Smooth muscle cell (in vitro differentiated cells): ENCODE measurements at regions not wholly inside any gene's neighbourhood (a gene's known extent, or its start where the extent isn't known, plus 50 kb on each side); places are given as distances from the start of the nearest gene placed in this dataset.

Experiments used
- DNase-seq: peaks from one replicate; lab custom pipeline; 2025; ENCODE audit not compliant: unreplicated experiment; lab: John Stamatoyannopoulos, UW
- H2AFZ ChIP-seq: fragments of 200-600 bp; sonication (generic); 2 replicates; pipeline ENCODE4 v1.6.0; 2016; ENCODE audit warnings: antibody characterized with exemption, low read depth, mild to moderate bottlenecking
- H3F3A ChIP-seq: fragments of 200-600 bp; sonication (generic); 2 replicates; pipeline ENCODE4 v1.6.0; 2017; ENCODE audit warnings: antibody characterized with exemption, low read depth
- H3K27ac ChIP-seq: fragments of 200-600 bp; sonication (generic); 2 replicates; pipeline ENCODE4 v1.5.1; 2016; ENCODE audit warnings: low read depth, mild to moderate bottlenecking
- H3K27me3 ChIP-seq: fragments of 200-600 bp; sonication (generic); 2 replicates; pipeline ENCODE4 v1.6.1; 2016; ENCODE audit warnings: low read depth, mild to moderate bottlenecking
- H3K36me3 ChIP-seq: fragments of 200-600 bp; sonication (generic); 2 replicates; pipeline ENCODE4 v1.5.1; 2016; ENCODE audit warnings: low read depth
- H3K4me1 ChIP-seq: fragments of 200-600 bp; sonication (generic); 2 replicates; pipeline ENCODE4 v1.5.1; 2016; ENCODE audit warnings: low read depth
- H3K4me2 ChIP-seq: fragments of 200-600 bp; sonication (generic); 2 replicates; pipeline ENCODE4 v1.6.0; 2016; ENCODE audit warnings: mild to moderate bottlenecking
- H3K4me3 ChIP-seq: fragments of 200-600 bp; sonication (generic); 2 replicates; pipeline ENCODE4 v1.5.1; 2016; ENCODE audit warnings: mild to moderate bottlenecking
- H3K79me2 ChIP-seq: fragments of 200-600 bp; sonication (generic); 2 replicates; pipeline ENCODE4 v1.6.0; 2016; ENCODE audit warnings: low read depth, mild to moderate bottlenecking
- H3K9ac ChIP-seq: fragments of 200-600 bp; sonication (generic); 2 replicates; pipeline ENCODE4 v1.6.0; 2016; ENCODE audit warnings: low read depth
- H3K9me3 ChIP-seq: fragments of 200-600 bp; sonication (generic); replicated peaks from 2 replicates; pipeline ENCODE4 v1.5.1; 2016; ENCODE audit warnings: low read depth
- H4K20me1 ChIP-seq: fragments of 200-600 bp; sonication (generic); 2 replicates; pipeline ENCODE4 v1.6.0; 2016; ENCODE audit warnings: low read depth
- WGBS: methylation state at CpG from one replicate; pipeline ENCODE4 v1.1.7; 2016; ENCODE audit warnings: low lambda C conversion rate; 5-methylcytosine and 5-hydroxymethylcytosine counted together
- TF ChIP-seq, protein P1 (sequence below): fragments of 200-600 bp; sonication (generic); IDR thresholded peaks from 2 replicates; pipeline ENCODE4 v1.5.1; 2017; ENCODE audit warnings: borderline replicate concordance, mild to moderate bottlenecking, antibody characterized with exemption; ENCODE audit not compliant: insufficient read depth, poor library complexity, severe bottlenecking

DNA sequence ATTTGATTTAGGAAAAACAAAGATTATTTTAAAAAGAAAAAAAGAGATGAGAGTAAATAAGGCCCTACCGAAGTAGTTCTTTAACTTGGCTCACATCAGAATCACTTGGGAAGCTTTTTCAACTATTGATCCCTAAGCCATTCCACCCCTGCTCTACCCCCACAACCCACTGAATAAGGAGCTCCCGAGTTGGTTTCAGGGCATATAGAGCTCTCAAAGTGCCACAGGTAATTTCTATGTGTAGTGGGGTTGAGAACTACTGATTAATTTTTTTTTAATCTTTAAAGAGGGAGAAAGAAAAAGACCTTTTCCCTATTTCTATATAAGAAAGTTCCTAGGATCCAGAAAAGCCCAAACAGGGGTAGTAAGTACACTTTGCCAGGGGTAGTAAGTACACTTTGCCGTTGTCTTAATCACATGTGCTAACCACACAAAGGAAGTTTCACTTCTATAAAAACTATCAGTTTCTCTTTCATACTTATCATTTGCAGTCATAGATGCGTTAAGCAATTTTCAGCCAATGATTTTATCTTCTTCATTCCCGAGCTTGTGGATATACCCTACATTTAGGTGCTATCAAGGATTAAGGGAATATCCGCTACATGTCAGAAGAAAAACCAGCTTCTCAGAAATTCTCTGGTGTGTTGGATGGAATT is 108.4 kb upstream of the ZC3H12C start:
- H4K20me1 ChIP-seq = no peaks in the 10 kb centered on the region
- no peaks in the 10 kb centered on the region for H3K9me3 ChIP-seq
- no peaks in the 10 kb centered on the region for H3K79me2 ChIP-seq
- H3F3A ChIP-seq = no peaks in the 10 kb centered on the region
- WGBS = 71% methylated on average over 6 of the region's 6 CpGs
- H3K27ac ChIP-seq = no peak overlapping the region
- H3K4me1 ChIP-seq = no peaks in the 10 kb centered on the region
- H3K9ac ChIP-seq = no peak overlapping the region
- no peak for DNase-seq
- TF ChIP-seq, protein P1, sequence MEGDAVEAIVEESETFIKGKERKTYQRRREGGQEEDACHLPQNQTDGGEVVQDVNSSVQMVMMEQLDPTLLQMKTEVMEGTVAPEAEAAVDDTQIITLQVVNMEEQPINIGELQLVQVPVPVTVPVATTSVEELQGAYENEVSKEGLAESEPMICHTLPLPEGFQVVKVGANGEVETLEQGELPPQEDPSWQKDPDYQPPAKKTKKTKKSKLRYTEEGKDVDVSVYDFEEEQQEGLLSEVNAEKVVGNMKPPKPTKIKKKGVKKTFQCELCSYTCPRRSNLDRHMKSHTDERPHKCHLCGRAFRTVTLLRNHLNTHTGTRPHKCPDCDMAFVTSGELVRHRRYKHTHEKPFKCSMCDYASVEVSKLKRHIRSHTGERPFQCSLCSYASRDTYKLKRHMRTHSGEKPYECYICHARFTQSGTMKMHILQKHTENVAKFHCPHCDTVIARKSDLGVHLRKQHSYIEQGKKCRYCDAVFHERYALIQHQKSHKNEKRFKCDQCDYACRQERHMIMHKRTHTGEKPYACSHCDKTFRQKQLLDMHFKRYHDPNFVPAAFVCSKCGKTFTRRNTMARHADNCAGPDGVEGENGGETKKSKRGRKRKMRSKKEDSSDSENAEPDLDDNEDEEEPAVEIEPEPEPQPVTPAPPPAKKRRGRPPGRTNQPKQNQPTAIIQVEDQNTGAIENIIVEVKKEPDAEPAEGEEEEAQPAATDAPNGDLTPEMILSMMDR = no peak
- H3K4me2 ChIP-seq = no peak overlapping the region
- H3K36me3 ChIP-seq = no peaks in the 10 kb centered on the region
- H3K27me3 ChIP-seq = no peaks in the 10 kb centered on the region
- H2AFZ ChIP-seq = no peak overlapping the region
- no peak overlapping the region for H3K4me3 ChIP-seq

DNA sequence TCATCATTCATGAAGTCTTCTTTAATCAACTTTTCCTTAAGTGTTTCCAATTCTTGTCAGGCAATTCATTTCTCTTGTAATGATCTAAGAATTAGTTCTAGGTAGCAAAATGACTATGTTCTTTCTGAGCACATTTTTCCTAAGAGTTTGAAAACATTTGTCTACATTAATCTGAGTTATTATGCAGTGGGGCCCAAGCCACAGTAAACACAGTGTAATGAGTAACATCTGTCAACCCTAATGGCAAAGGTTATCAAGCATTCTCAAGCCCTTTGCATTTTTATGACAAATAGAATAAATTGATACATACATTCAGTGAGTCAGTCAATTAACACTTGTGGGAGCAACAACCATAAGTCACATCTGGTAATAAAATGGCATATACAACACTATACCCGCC is 106.7 kb upstream of the ZC3H12C start:
- TF ChIP-seq, protein P1 = no peak

DNA sequence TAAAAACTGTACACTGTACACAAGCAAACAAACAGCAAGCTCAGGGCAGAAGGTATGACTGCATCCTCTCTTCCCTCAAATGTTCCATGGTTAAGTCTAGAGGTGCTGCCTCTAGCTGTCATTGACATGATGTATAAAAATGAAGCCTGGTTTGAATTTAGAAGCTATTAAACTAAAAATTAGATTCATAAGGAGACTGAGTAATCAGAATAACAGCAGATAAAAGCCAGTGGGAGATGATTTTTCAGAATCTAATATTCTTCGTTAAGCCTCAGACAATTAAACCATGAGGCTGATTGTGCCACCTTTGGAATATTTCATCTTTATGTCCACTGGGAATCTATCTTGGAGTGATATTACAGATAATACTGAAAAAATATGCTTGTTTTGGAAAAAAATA is 101.4 kb upstream of the ZC3H12C start:
- H3F3A ChIP-seq = no peaks in the 10 kb centered on the region
- H3K27me3 ChIP-seq = no peaks in the 10 kb centered on the region
- no peaks in the 10 kb centered on the region for H3K9me3 ChIP-seq
- no peaks in the 10 kb centered on the region for H3K79me2 ChIP-seq
- no peak overlapping the region for H3K27ac ChIP-seq
- no peaks in the 10 kb centered on the region for H4K20me1 ChIP-seq
- H3K4me2 ChIP-seq = no peak overlapping the region
- no peaks in the 10 kb centered on the region for H3K4me1 ChIP-seq
- TF ChIP-seq, protein P1 = no peak
- 96% methylated on average over 1 of the region's 1 CpG for WGBS
- no peaks in the 10 kb centered on the region for H3K36me3 ChIP-seq
- no peak overlapping the region for H3K9ac ChIP-seq
- no peak overlapping the region for H3K4me3 ChIP-seq
- no peak overlapping the region for H2AFZ ChIP-seq
- DNase-seq = no peak

More for the DNA sequence above, 106.7 kb upstream of the ZC3H12C start:
- no peak for DNase-seq
- no peaks in the 10 kb centered on the region for H3F3A ChIP-seq
- no peaks in the 10 kb centered on the region for H3K4me1 ChIP-seq
- no peaks in the 10 kb centered on the region for H4K20me1 ChIP-seq
- H3K9ac ChIP-seq = no peak overlapping the region
- no peaks in the 10 kb centered on the region for H3K79me2 ChIP-seq
- no peaks in the 10 kb centered on the region for H3K9me3 ChIP-seq
- no peak overlapping the region for H2AFZ ChIP-seq
- no peak overlapping the region for H3K4me3 ChIP-seq
- WGBS = 95% methylated on average over 1 of the region's 1 CpG
- no peak overlapping the region for H3K4me2 ChIP-seq
- no peak overlapping the region for H3K27ac ChIP-seq
- no peaks in the 10 kb centered on the region for H3K36me3 ChIP-seq
- H3K27me3 ChIP-seq = no peaks in the 10 kb centered on the region

DNA sequence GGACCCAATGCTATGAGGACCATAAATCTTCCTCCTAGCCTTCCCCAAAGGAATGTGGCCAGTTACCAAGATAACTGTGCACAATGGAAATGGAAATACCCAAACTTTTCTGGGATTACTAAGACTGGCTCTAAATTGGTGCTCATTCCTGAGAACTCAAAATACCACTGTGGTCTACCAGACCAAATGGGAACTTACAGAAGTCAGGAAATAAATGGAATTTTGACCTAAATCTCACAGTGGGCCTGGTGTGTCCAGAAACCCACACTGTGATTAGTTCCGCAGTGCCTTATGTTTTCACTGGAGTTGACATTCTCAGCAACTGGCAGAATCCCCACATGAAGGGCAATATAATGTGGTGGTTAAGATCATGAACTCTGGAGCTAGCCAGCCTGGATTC is 99.4 kb upstream of the ZC3H12C start:
- 50% methylated on average over 1 of the region's 1 CpG for WGBS

More for the DNA sequence above, 99.4 kb upstream of the ZC3H12C start:
- no peaks in the 10 kb centered on the region for H3K27me3 ChIP-seq
- no peaks in the 10 kb centered on the region for H3K36me3 ChIP-seq
- TF ChIP-seq, protein P1 = no peak
- H3K9ac ChIP-seq = no peak overlapping the region
- no peaks in the 10 kb centered on the region for H4K20me1 ChIP-seq
- H3K4me2 ChIP-seq = no peak overlapping the region
- no peaks in the 10 kb centered on the region for H3K4me1 ChIP-seq
- no peak overlapping the region for H3K4me3 ChIP-seq
- H3K27ac ChIP-seq = peak overlapping the region; percentile 66
- H2AFZ ChIP-seq = no peak overlapping the region
- no peaks in the 10 kb centered on the region for H3K79me2 ChIP-seq
- H3K9me3 ChIP-seq = no peaks in the 10 kb centered on the region
- DNase-seq = no peak
- no peaks in the 10 kb centered on the region for H3F3A ChIP-seq
